ENCODE measurements at regions not wholly inside any gene's neighbourhood (a gene's known extent, or its start where the extent isn't known, plus 50 kb on each side); places are given as distances from the start of the nearest gene placed in this dataset.

DNA sequence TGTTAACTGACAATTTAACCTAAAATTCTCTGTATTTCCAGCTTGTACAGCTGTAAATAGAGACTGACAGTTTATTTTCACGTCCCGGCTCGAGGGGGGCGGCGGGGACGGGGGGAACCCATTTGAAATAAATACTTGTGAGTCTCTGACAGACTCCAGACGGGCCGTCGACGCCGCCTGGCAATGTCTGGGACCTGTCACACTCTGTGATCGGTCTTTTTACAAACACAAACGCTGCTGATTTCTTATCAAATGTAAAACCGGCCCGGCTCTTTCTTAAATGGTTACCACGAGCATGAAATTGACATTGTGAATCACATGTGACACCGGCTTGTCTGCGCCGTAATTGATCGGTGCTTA, 57.0 kb downstream of the UNCX start:
- peak overlapping the region in 3 of 4 donors; percentile 32 to 49 (median 40) for H3K4me3 ChIP-seq
- TF ChIP-seq POLR2A (IDR thresholded peaks at IDR 0.05): no peak
- TF ChIP-seq, protein P1, sequence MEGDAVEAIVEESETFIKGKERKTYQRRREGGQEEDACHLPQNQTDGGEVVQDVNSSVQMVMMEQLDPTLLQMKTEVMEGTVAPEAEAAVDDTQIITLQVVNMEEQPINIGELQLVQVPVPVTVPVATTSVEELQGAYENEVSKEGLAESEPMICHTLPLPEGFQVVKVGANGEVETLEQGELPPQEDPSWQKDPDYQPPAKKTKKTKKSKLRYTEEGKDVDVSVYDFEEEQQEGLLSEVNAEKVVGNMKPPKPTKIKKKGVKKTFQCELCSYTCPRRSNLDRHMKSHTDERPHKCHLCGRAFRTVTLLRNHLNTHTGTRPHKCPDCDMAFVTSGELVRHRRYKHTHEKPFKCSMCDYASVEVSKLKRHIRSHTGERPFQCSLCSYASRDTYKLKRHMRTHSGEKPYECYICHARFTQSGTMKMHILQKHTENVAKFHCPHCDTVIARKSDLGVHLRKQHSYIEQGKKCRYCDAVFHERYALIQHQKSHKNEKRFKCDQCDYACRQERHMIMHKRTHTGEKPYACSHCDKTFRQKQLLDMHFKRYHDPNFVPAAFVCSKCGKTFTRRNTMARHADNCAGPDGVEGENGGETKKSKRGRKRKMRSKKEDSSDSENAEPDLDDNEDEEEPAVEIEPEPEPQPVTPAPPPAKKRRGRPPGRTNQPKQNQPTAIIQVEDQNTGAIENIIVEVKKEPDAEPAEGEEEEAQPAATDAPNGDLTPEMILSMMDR (IDR thresholded peaks at IDR 0.05 in 4 of 5, conservative IDR thresholded peaks at IDR 0.05 in 1 of 5): no peak

DNA sequence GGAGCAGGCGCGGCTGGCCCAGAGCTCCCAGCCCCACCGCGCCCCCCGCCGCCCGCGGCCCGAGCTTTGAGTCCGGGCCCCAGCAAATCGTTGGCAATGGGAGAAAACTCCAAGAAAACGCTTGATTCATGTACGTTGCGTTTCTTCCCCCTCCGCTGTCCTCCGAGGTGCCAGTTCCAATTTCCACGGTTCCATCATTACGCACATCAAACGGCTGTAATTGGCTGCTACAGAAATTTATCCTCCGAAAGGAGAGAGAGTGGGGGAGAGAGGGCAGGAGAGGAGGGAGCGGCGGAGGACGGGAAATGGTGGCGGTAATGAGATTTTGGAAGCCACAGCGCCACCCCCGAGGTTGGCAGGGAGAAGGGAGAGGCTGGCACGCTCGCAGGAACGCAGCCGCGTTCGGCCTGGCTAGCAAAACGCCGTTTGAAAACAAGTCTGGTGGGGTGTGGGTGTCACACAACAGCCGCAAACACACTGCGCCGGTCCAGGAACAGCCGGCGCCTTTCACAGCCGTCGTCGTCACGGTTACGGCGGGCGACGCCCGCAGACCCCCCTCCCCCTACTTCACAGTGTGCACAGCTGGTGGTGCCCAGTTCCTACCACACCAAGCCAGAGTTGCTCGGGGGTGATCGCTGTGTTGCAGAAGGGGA, 57.5 kb downstream of the UNCX start:
- Histone ChIP-seq H3K27me3 (peaks cover 29 to 48% (median 45%) of the 10 kb centered on the region in 3 donors), H3K4me1 (peaks cover 0 to 5% of the 10 kb centered on the region in 2 donors), H3K36me3 (no peaks in the 10 kb centered on the region), H3K4me3 (peak overlapping the region; percentile 28 to 49 (median 36)), H3K9me3 (no peaks in the 10 kb centered on the region), H3K27ac (no peak overlapping the region)
- TF ChIP-seq, protein P1 (IDR thresholded peaks at IDR 0.05 in 4 of 5, conservative IDR thresholded peaks at IDR 0.05 in 1 of 5): no peak
- no peak for TF ChIP-seq POLR2A (IDR thresholded peaks at IDR 0.05)
- intact Hi-C loops (cut with DNase I; ENCODE audit: low total_unique reads): no loop called here
- ATAC-seq: no peak
- in situ Hi-C loops (cut with MboI; ENCODE audit: low sequenced_read_pairs in 4 of 4): no loop called here
- DNase-seq: no peak

More for the DNA sequence above, 57.0 kb downstream of the UNCX start:
- intact Hi-C loops (cut with DNase I; ENCODE audit: low total_unique reads) (loop anchor here (2.0 kb wide), 1 partner anchor 27 kb away; no protein-coding TSS in a partner anchor), in situ Hi-C loops (cut with MboI; ENCODE audit: low sequenced_read_pairs in 4 of 4) (no loop called here)
- no peak for DNase-seq
- Histone ChIP-seq H3K27ac (no peak overlapping the region), H3K36me3 (no peaks in the 10 kb centered on the region), H3K9me3 (no peaks in the 10 kb centered on the region), H3K27me3 (peaks cover 29 to 48% (median 45%) of the 10 kb centered on the region in 3 donors), H3K4me1 (peaks cover 0 to 5% of the 10 kb centered on the region in 2 donors)
- ATAC-seq: no peak

DNA sequence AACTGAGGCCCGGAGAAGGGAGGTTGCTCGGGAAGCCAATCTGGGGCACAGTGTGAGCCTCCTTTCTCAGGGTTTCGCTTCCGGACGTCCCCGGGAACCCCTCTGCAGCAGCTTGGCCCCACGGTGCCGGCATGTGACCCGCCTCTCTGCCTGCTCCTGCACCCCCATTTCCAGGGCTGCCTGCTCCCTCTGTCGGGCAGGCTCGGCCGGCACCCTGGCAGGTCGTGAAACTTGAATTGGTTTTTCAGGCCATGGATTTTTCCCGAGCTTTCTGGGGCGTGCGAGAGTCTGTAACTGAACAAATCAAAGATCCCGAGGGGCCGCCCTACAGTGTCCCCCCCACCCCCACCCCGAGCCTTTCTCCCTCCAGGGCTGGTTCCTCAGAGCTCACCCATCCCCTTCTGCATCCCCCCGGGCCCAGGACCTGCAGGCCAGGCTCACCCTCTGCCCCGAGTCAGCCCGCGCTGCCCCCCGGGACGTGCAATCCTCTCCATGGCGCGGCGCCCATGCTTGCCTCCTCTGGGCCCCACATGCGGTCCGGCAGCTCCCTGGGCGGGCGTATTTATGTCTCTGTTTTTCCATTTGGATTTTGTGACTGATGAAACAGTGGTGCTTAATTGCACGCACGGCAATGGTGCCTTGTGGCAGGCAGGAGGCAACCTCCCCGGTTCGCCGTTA, 58.1 kb downstream of the UNCX start:
- DNase-seq (no peak), ATAC-seq (no peak)
- in situ Hi-C loops (cut with MboI; ENCODE audit: low sequenced_read_pairs in 4 of 4): no loop called here
- Histone ChIP-seq H3K4me1 (peaks cover 0 to 5% of the 10 kb centered on the region in 2 donors), H3K36me3 (no peaks in the 10 kb centered on the region), H3K4me3 (peak overlapping the region in 3 of 4 donors; percentile 32 to 49 (median 40)), H3K9me3 (no peaks in the 10 kb centered on the region), H3K27me3 (peaks cover 32 to 49% (median 48%) of the 10 kb centered on the region in 3 donors), H3K27ac (no peak overlapping the region)
- TF ChIP-seq POLR2A (IDR thresholded peaks at IDR 0.05): no peak
- TF ChIP-seq, protein P1 (IDR thresholded peaks at IDR 0.05 in 4 of 5, conservative IDR thresholded peaks at IDR 0.05 in 1 of 5): no peak
- intact Hi-C loops (cut with DNase I; ENCODE audit: low total_unique reads): no loop called here

DNA sequence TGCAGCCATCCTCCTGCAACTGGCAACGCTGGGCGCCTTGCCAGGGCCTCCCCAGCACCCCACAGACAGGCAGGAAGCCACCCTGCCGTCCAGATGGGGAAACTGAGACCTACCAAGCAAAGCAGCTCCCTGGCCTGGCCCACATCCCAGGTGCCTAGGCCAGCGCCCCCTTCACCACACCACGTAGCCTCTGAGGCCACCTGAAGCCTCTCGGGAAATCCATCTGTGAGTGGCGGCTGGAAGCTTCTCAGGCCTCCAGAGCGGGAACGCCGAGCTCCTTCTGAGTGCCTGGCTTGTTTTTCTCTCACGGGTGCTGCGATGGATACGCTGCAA, 58.7 kb downstream of the UNCX start:
- in situ Hi-C loops (cut with MboI; ENCODE audit: low sequenced_read_pairs in 4 of 4): no loop called here

More for the DNA sequence above, 58.7 kb downstream of the UNCX start:
- no peaks in the 10 kb centered on the region for H3K36me3 ChIP-seq
- no peak for DNase-seq
- H3K27me3 ChIP-seq: peaks cover 37 to 54% (median 53%) of the 10 kb centered on the region in 3 donors
- H3K4me1 ChIP-seq: peaks cover 0 to 5% of the 10 kb centered on the region in 2 donors
- ATAC-seq: no peak
- TF ChIP-seq POLR2A (IDR thresholded peaks at IDR 0.05): no peak
- TF ChIP-seq, protein P1 (IDR thresholded peaks at IDR 0.05 in 4 of 5, conservative IDR thresholded peaks at IDR 0.05 in 1 of 5): no peak
- intact Hi-C loops (cut with DNase I; ENCODE audit: low total_unique reads): no loop called here
- H3K27ac ChIP-seq: no peak overlapping the region
- no peaks in the 10 kb centered on the region for H3K9me3 ChIP-seq
- H3K4me3 ChIP-seq: no peak overlapping the region

Measured in gastrocnemius medialis (tissue), 4 donors.